GM12878 (cell line): ENCODE measurements at regions not wholly inside any gene's neighbourhood (a gene's known extent, or its start where the extent isn't known, plus 50 kb on each side); places are given as distances from the start of the nearest gene placed in this dataset.

ENCODE experiments used
- ATAC-seq: fragments of 200-7000 bp; cut with Tn5 transposase; 3 replicates; pipeline ENCODE4 v1.9.1; 2020; ENCODE audit warnings: mild to moderate bottlenecking, moderate library complexity
- BruUV-seq: library from RNA; stranded (reverse); fragments of 400-500 nt; replicated peaks from 2 replicates; lab custom pipeline; 2021; lab: Mats Ljungman, UMichigan
- CTCF ChIA-PET: fragments of 300-600 bp; sonication (Branson Sonifier 250); formaldehyde crosslinking; extraction: SDS; loops from one replicate; lab custom pipeline; 2021; ENCODE audit warnings: inconsistent platforms; lab: Yijun Ruan, JAX
- POLR2A ChIA-PET: fragments of 350-600 bp; formaldehyde crosslinking; extraction: SDS; loops from one replicate; lab custom pipeline; 2021; ENCODE audit warnings: inconsistent platforms; lab: Charles Lee
- RAD21 ChIA-PET: fragments of 300-600 bp; sonication (Branson Sonifier 250); formaldehyde crosslinking; loops from one replicate; lab custom pipeline; 2023; ENCODE audit warnings: antibody characterized with exemption; ENCODE audit not compliant: unreplicated experiment; lab: Charles Lee
- SMC1A ChIA-PET: fragments of 300-600 bp; sonication (Branson Sonifier 250); formaldehyde crosslinking; loops from one replicate; lab custom pipeline; 2023; ENCODE audit not compliant: unreplicated experiment, uncharacterized antibody; lab: Charles Lee
- DNase-seq: peaks from one replicate; pipeline ENCODE4 v3.0.0-alpha.2; 2011; ENCODE audit warnings: low read depth, low spot score
- FAIRE-seq: peaks from 3 replicates; lab custom pipeline; 2011; peaks lifted over from hg19 to GRCh38; lab: Jason Lieb, UNC
- H2AFZ ChIP-seq: 2 replicates; pipeline ENCODE4 v1.6.0; 2011; ENCODE audit warnings: low read depth, low read length, control low read depth; ENCODE audit not compliant: control insufficient read depth
- H3K27ac ChIP-seq: 2 replicates; pipeline ENCODE4 v1.5.1; 2011; ENCODE audit warnings: control low read depth; ENCODE audit not compliant: control insufficient read depth, insufficient read depth
- H3K27me3 ChIP-seq, 2 experiments: replicated peaks in 1 of 2; 2 replicates each; pipeline versions ENCODE4 v1.6.0 to v1.6.1; 2011; ENCODE audit warnings: low read length in 1 of 2; ENCODE audit not compliant: control insufficient read depth in 2 of 2, insufficient read depth in 2 of 2
- H3K36me3 ChIP-seq, 2 experiments: 2 replicates each; pipeline ENCODE4 v1.5.1; 2011; ENCODE audit warnings: low read length in 1 of 2; ENCODE audit not compliant: control insufficient read depth in 2 of 2, insufficient read depth in 2 of 2
- H3K4me1 ChIP-seq: 2 replicates; pipeline ENCODE4 v1.6.1; 2011; ENCODE audit warnings: mild to moderate bottlenecking, low read length, moderate library complexity, mixed read lengths; ENCODE audit not compliant: control insufficient read depth, insufficient read depth
- H3K4me2 ChIP-seq: 2 replicates; pipeline ENCODE4 v1.6.0; 2011; ENCODE audit warnings: control low read depth; ENCODE audit not compliant: control insufficient read depth, insufficient read depth
- H3K4me3 ChIP-seq: fragments of 200-600 bp; sonication (generic); 2 replicates; pipeline ENCODE4 v1.5.1; 2016
- H3K79me2 ChIP-seq: 2 replicates; pipeline ENCODE4 v1.6.0; 2011; ENCODE audit warnings: low read length; ENCODE audit not compliant: control insufficient read depth, insufficient read depth
- H3K9ac ChIP-seq: 2 replicates; pipeline ENCODE4 v1.8.0; 2011; ENCODE audit warnings: low read length, control low read depth, mixed read lengths; ENCODE audit not compliant: control insufficient read depth, insufficient read depth
- H3K9me3 ChIP-seq: replicated peaks from 3 replicates; pipeline ENCODE4 v1.5.1; 2011; ENCODE audit warnings: mild to moderate bottlenecking, low read length; ENCODE audit not compliant: control insufficient read depth, insufficient read depth
- H4K20me1 ChIP-seq: 2 replicates; pipeline ENCODE4 v1.6.0; 2011; ENCODE audit not compliant: control insufficient read depth, insufficient read depth
- BACH1 ChIP-seq: fragments of 450-650 bp; IDR thresholded peaks from 2 replicates; pipeline ENCODE4 v1.6.1; 2017; ENCODE audit warnings: mild to moderate bottlenecking, borderline replicate concordance
- CEBPB ChIP-seq, 2 experiments: fragments of 150-350 bp in 1 of 2; IDR thresholded peaks; 2 replicates each; pipeline ENCODE4 v1.6.1; 2012 to 2014; ENCODE audit warnings: low read depth in 2 of 2, low read length in 2 of 2, borderline replicate concordance in 1 of 2, inconsistent platforms in 1 of 2
- CHD4 ChIP-seq: fragments of 200-600 bp; sonication (generic); IDR thresholded peaks from 2 replicates; pipeline ENCODE4 v1.6.1; 2016; ENCODE audit warnings: mild to moderate bottlenecking
- E2F4 ChIP-seq: IDR thresholded peaks from 2 replicates; pipeline ENCODE4 v1.6.1; 2012; ENCODE audit warnings: low read depth, low read length, improper control_type of control experiment
- KDM1A ChIP-seq: fragments of 200-600 bp; sonication (generic); IDR thresholded peaks from 2 replicates; pipeline ENCODE4 v1.6.1; 2016; ENCODE audit warnings: borderline replicate concordance
- MYC ChIP-seq: IDR thresholded peaks from 2 replicates; pipeline ENCODE4 v1.6.1; 2011; ENCODE audit warnings: mild to moderate bottlenecking, low read length, moderate library complexity, inconsistent platforms; ENCODE audit not compliant: insufficient read depth, insufficient replicate concordance, insufficient read length, severe bottlenecking
- NFXL1 ChIP-seq: fragments of 450-650 bp; IDR thresholded peaks from 2 replicates; pipeline ENCODE4 v1.6.1; 2017; ENCODE audit warnings: antibody characterized with exemption, mild to moderate bottlenecking, borderline replicate concordance
- NFYB ChIP-seq: IDR thresholded peaks from 2 replicates; pipeline ENCODE4 v1.6.1; 2011; ENCODE audit warnings: low read depth, mild to moderate bottlenecking, low read length, improper control_type of control experiment, moderate library complexity; ENCODE audit not compliant: insufficient read depth
- PAX5 ChIP-seq: IDR thresholded peaks from 2 replicates; pipeline ENCODE4 v1.6.1; 2011; ENCODE audit warnings: low read depth, low read length, borderline replicate concordance
- POLR2A ChIP-seq: IDR thresholded peaks from 2 replicates; pipeline ENCODE4 v1.6.1; 2011; ENCODE audit warnings: low read depth, mild to moderate bottlenecking, low read length
- RCOR1 ChIP-seq: conservative IDR thresholded peaks from 2 replicates; pipeline ENCODE4 v1.6.1; 2012; ENCODE audit warnings: low read depth, low read length, improper control_type of control experiment
- RELA ChIP-seq: fragments of 450-650 bp; IDR thresholded peaks from 2 replicates; pipeline ENCODE4 v1.8.0; 2014; ENCODE audit warnings: borderline replicate concordance; ENCODE audit not compliant: partially characterized antibody
- RELB ChIP-seq: fragments of 450-650 bp; IDR thresholded peaks from 2 replicates; pipeline ENCODE4 v1.6.1; 2017; ENCODE audit warnings: low read depth, mild to moderate bottlenecking, moderate library complexity
- REST ChIP-seq: IDR thresholded peaks from 2 replicates; pipeline ENCODE4 v1.6.1; 2012; ENCODE audit warnings: mild to moderate bottlenecking, low read depth, low read length
- TCF3 ChIP-seq: IDR thresholded peaks from 2 replicates; pipeline ENCODE4 v1.6.1; 2012; ENCODE audit warnings: low read depth, mild to moderate bottlenecking, low read length, borderline replicate concordance; ENCODE audit not compliant: insufficient read depth
- WRNIP1 ChIP-seq: IDR thresholded peaks from 2 replicates; pipeline ENCODE4 v1.6.1; 2011; ENCODE audit warnings: low read depth, low read length, improper control_type of control experiment, borderline replicate concordance
- ZNF274 ChIP-seq: IDR thresholded peaks from one replicate; pipeline ENCODE4 v1.8.0; 2011; ENCODE audit not compliant: insufficient read length, insufficient read depth
- ZZZ3 ChIP-seq: IDR thresholded peaks from 2 replicates; pipeline ENCODE4 v1.6.1; 2011; ENCODE audit warnings: low read depth; ENCODE audit not compliant: control insufficient read depth, insufficient read length
- WGBS: methylation state at CpG from one replicate; pipeline ENCODE4 v1.1.6; 2016; ENCODE audit warnings: low lambda C conversion rate; ENCODE audit not compliant: insufficient replicate concordance, insufficient coverage; ENCODE audit errors: missing lambda C conversion rate; 5-methylcytosine and 5-hydroxymethylcytosine counted together
- in situ Hi-C: fragments of 300-500 bp; cut with MboI; formaldehyde crosslinking; loops from 9 replicates; pipeline ENCODE4 v1.14.3; 2018; ENCODE audit warnings: mixed read lengths
- intact Hi-C: fragments of 100-400 bp; cut with micrococcal nuclease; formaldehyde crosslinking; loops from one replicate; pipeline ENCODE4 v1.14.2; 2022; ENCODE audit not compliant: unreplicated experiment

GRCh38 chr3:80649170-80649569 is 881.4 kb upstream of the ROBO1 start (continued):
- no peak for TF ChIP-seq PAX5
- TF ChIP-seq NFYB = no peak
- no peak for TF ChIP-seq ZZZ3
- no peak for TF ChIP-seq KDM1A
- TF ChIP-seq RELA = no peak
- no peak for TF ChIP-seq POLR2A

- Histone ChIP-seq H3K36me3 (no peaks in the 10 kb centered on the region), H3K4me3 (no peak overlapping the region), H3K27ac (no peak overlapping the region), H4K20me1 (no peaks in the 10 kb centered on the region), H3K27me3 (no peaks in the 10 kb centered on the region), H3K4me2 (no peak overlapping the region), H3K9ac (no peak overlapping the region), H3K4me1 (no peaks in the 10 kb centered on the region), H3K9me3 (no peaks in the 10 kb centered on the region), H2AFZ (no peak overlapping the region), H3K79me2 (no peaks in the 10 kb centered on the region)
- CTCF ChIA-PET = no interaction called here
- in situ Hi-C loops (no loop called here), intact Hi-C loops (loop anchor here (10.0 kb wide), 1 partner anchor 61 kb away; no protein-coding TSS in a partner anchor)
- POLR2A ChIA-PET = no interaction called here
- FAIRE-seq = no peak
- SMC1A ChIA-PET = no interaction called here
- no peak for ATAC-seq
- WGBS = 53% methylated on average over 4 of the region's 4 CpGs
- BruUV-seq = no TSS peak
- DNase-seq = no peak
- RAD21 ChIA-PET = no interaction called here
- no peak for TF ChIP-seq CEBPB (IDR thresholded peaks at IDR 0.05; ENCODE audit: borderline replicate concordance in 1 of 2, low read depth in 2 of 2, low read length in 2 of 2)
- TF ChIP-seq RELB = no peak
- TF ChIP-seq TCF3 = no peak
- TF ChIP-seq MYC = no peak
- no peak for TF ChIP-seq REST
- no peak for TF ChIP-seq BACH1
- TF ChIP-seq E2F4 = no peak
- TF ChIP-seq NFXL1 = no peak
- no peak for TF ChIP-seq CHD4
- TF ChIP-seq ZNF274 = no peak
- no peak for TF ChIP-seq WRNIP1
- TF ChIP-seq RCOR1 = no peak
Observed at GRCh38 chr3:80643421-80643820, 875.6 kb upstream of the ROBO1 start.
